Panc1 (cell line): ENCODE measurements at regions not wholly inside any gene's neighbourhood (a gene's known extent, or its start where the extent isn't known, plus 50 kb on each side); places are given as distances from the start of the nearest gene placed in this dataset.

ENCODE experiments used
- ATAC-seq: fragments of 200-7000 bp; cut with Tn5 transposase; 2 replicates; pipeline ENCODE4 v1.9.1; 2020; ENCODE audit warnings: mild to moderate bottlenecking, moderate library complexity
- BruUV-seq: library from RNA; stranded (reverse); fragments of 400-500 nt; replicated peaks from 2 replicates; lab custom pipeline; 2021; lab: Mats Ljungman, UMichigan
- CTCF ChIA-PET: fragments of 300-600 bp; sonication (Branson Sonifier 250); formaldehyde crosslinking; loops from one replicate; lab custom pipeline; 2022; ENCODE audit warnings: antibody characterized with exemption; lab: Charles Lee
- POLR2A ChIA-PET: fragments of 300-600 bp; sonication (Branson Sonifier 250); formaldehyde crosslinking; loops from one replicate; lab custom pipeline; 2022; ENCODE audit warnings: antibody characterized with exemption; lab: Charles Lee
- DNase-seq: peaks from one replicate; pipeline ENCODE4 v3.0.0-alpha.2; 2010; ENCODE audit warnings: low read depth, low spot score
- H3K27ac ChIP-seq: 2 replicates; pipeline ENCODE4 v1.5.1; 2011; ENCODE audit warnings: mild to moderate bottlenecking, low read length, inconsistent platforms
- H3K27me3 ChIP-seq: fragments of 200-500 bp; sonication (Bioruptor generic); 2 replicates; pipeline ENCODE4 v1.6.0; 2014; ENCODE audit warnings: low read length, inconsistent platforms; ENCODE audit not compliant: control insufficient read depth, insufficient read depth
- H3K36me3 ChIP-seq: fragments of 200-500 bp; sonication (Bioruptor generic); 2 replicates; pipeline ENCODE4 v1.5.1; 2014; ENCODE audit warnings: inconsistent platforms, mild to moderate bottlenecking, low read length, moderate library complexity; ENCODE audit not compliant: control insufficient read depth, insufficient read depth
- H3K4me1 ChIP-seq: 2 replicates; pipeline ENCODE4 v1.5.1; 2011; ENCODE audit warnings: inconsistent platforms, mild to moderate bottlenecking, low read length, moderate library complexity; ENCODE audit not compliant: control insufficient read depth, insufficient read depth
- H3K4me3 ChIP-seq, 2 experiments: 2 replicates each; pipeline ENCODE4 v1.5.1; 2011 to 2012; ENCODE audit warnings: low read depth in 2 of 2, low read length in 2 of 2, mild to moderate bottlenecking in 2 of 2, inconsistent platforms in 1 of 2, moderate library complexity in 1 of 2
- H3K9me3 ChIP-seq: fragments of 200-500 bp; sonication (Bioruptor generic); 2 replicates; pipeline ENCODE4 v1.5.1; 2014; ENCODE audit warnings: low read depth, mild to moderate bottlenecking, inconsistent platforms, low read length, moderate library complexity; ENCODE audit not compliant: control insufficient read depth, insufficient read depth
- CTCF ChIP-seq: fragments of 450-650 bp; IDR thresholded peaks from 2 replicates; pipeline ENCODE4 v1.5.1; 2017; ENCODE audit warnings: mild to moderate bottlenecking
- POLR2AphosphoS5 ChIP-seq: IDR thresholded peaks from 2 replicates; pipeline ENCODE4 v1.6.1; 2012; ENCODE audit warnings: mild to moderate bottlenecking, low read depth, low read length, moderate library complexity
- SIN3A ChIP-seq: IDR thresholded peaks from 2 replicates; pipeline ENCODE4 v1.6.1; 2012; ENCODE audit warnings: low read depth, mild to moderate bottlenecking, low read length, moderate library complexity, borderline replicate concordance; ENCODE audit not compliant: insufficient read depth
- TCF7L2 ChIP-seq: IDR thresholded peaks from 2 replicates; pipeline ENCODE4 v1.6.1; 2011; ENCODE audit warnings: mild to moderate bottlenecking, low read depth, low read length, inconsistent platforms
- in situ Hi-C: cut with HindIII; loops from 2 replicates; pipeline ENCODE4 v1.10.0; 2016; ENCODE audit warnings: low sequenced_read_pairs, low pct_unique_long_range_greater_than_20kb
- intact Hi-C: fragments of 100-400 bp; cut with micrococcal nuclease; formaldehyde crosslinking; loops from one replicate; pipeline ENCODE4 v1.10.0; 2022; ENCODE audit not compliant: unreplicated experiment
- TF ChIP-seq, protein P1 (sequence below), 2 experiments: IDR thresholded peaks; 2 replicates each; pipeline ENCODE4 v1.6.1; 2011 to 2012; ENCODE audit warnings: low read depth in 2 of 2, control low read depth in 1 of 2, low read length in 1 of 2, mild to moderate bottlenecking in 1 of 2, moderate library complexity in 1 of 2; ENCODE audit not compliant: insufficient read depth in 1 of 2

GRCh38 chr2:53130441-53130943, 637.1 kb upstream of the CHAC2 start:
- in situ Hi-C loops, result no loop called here
- Histone ChIP-seq H3K36me3 (no peaks in the 10 kb centered on the region), H3K9me3 (0 out of 2 replicates have a peak, but pooled peaks cover 2% of the 10 kb centered on the region), H3K27me3 (no peaks in the 10 kb centered on the region), H3K4me1 (no peaks in the 10 kb centered on the region), H3K4me3 (no peak overlapping the region), H3K27ac (no peak overlapping the region)
- BruUV-seq, result no TSS peak
- DNase-seq, result no peak
- intact Hi-C loops, result no loop called here
- ATAC-seq, result no peak
- ChIA-PET POLR2A (no interaction called here), CTCF (no interaction called here)
- TF ChIP-seq SIN3A (no peak), POLR2AphosphoS5 (no peak), TCF7L2 (no peak), CTCF (no peak)
- TF ChIP-seq, protein P1, sequence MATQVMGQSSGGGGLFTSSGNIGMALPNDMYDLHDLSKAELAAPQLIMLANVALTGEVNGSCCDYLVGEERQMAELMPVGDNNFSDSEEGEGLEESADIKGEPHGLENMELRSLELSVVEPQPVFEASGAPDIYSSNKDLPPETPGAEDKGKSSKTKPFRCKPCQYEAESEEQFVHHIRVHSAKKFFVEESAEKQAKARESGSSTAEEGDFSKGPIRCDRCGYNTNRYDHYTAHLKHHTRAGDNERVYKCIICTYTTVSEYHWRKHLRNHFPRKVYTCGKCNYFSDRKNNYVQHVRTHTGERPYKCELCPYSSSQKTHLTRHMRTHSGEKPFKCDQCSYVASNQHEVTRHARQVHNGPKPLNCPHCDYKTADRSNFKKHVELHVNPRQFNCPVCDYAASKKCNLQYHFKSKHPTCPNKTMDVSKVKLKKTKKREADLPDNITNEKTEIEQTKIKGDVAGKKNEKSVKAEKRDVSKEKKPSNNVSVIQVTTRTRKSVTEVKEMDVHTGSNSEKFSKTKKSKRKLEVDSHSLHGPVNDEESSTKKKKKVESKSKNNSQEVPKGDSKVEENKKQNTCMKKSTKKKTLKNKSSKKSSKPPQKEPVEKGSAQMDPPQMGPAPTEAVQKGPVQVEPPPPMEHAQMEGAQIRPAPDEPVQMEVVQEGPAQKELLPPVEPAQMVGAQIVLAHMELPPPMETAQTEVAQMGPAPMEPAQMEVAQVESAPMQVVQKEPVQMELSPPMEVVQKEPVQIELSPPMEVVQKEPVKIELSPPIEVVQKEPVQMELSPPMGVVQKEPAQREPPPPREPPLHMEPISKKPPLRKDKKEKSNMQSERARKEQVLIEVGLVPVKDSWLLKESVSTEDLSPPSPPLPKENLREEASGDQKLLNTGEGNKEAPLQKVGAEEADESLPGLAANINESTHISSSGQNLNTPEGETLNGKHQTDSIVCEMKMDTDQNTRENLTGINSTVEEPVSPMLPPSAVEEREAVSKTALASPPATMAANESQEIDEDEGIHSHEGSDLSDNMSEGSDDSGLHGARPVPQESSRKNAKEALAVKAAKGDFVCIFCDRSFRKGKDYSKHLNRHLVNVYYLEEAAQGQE (IDR thresholded peaks at IDR 0.05; ENCODE audit: insufficient read depth in 1 of 2, low read depth in 2 of 2, low read length in 1 of 2), result no peak

GRCh38 chr2:53129851-53130250, 637.8 kb upstream of the CHAC2 start:
- no peak overlapping the region for H3K27ac ChIP-seq
- no peaks in the 10 kb centered on the region for H3K27me3 ChIP-seq
- no peaks in the 10 kb centered on the region for H3K36me3 ChIP-seq
- no peak overlapping the region for H3K4me3 ChIP-seq
- ChIA-PET POLR2A (no interaction called here), CTCF (no interaction called here)
- DNase-seq, result no peak
- intact Hi-C loops, result no loop called here
- in situ Hi-C loops, result no loop called here
- no peak for ATAC-seq
- H3K9me3 ChIP-seq, result 0 out of 2 replicates have a peak, but pooled peaks cover 2% of the 10 kb centered on the region
- no TSS peak for BruUV-seq
- H3K4me1 ChIP-seq, result no peaks in the 10 kb centered on the region
- no peak for TF ChIP-seq POLR2AphosphoS5

DNA sequence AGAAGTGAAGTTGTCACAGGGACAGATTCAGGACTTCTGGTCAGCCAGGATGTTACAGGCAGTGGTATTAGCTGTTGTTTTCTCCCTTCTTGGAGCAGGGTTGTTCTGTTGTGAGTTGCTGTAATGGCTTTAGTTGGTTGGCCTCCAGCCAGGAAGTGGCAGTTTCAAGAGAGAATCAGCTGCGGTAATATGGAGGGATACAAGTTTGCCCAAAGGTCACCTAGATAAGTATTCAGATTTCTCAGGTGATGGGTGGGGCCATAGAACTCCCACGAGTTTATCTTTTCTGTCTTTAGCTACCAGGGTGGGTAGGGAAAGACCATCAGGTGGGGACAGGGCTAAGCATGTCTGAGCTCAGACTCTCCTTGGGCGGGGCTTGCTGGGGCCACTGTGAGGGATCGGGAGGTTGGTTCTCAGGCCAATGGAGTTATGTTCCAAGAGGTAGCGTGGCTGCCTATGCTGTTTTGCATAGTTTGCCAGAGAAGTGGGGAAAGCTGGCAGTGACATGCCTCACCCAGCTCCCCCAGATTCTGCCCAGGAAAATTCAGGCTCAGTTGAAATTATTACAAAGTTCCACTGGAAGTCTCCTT, 640.4 kb upstream of the CHAC2 start:
- Histone ChIP-seq H3K4me1 (no peaks in the 10 kb centered on the region), H3K9me3 (0 out of 2 replicates have a peak, but pooled peaks cover 2% of the 10 kb centered on the region), H3K36me3 (no peaks in the 10 kb centered on the region), H3K27ac (no peak overlapping the region), H3K27me3 (no peaks in the 10 kb centered on the region), H3K4me3 (no peak overlapping the region)
- no TSS peak for BruUV-seq
- ATAC-seq (no peak), DNase-seq (no peak)
- ChIA-PET CTCF (no interaction called here), POLR2A (no interaction called here)
- TF ChIP-seq TCF7L2 (no peak), SIN3A (no peak)
- TF ChIP-seq, protein P1 (IDR thresholded peaks at IDR 0.05; ENCODE audit: insufficient read depth in 1 of 2, low read depth in 2 of 2, low read length in 1 of 2), result no peak
- in situ Hi-C loops, result no loop called here
- intact Hi-C loops, result no loop called here
